Karpas-422 (cell line): ENCODE measurements at regions not wholly inside any gene's neighbourhood (a gene's known extent, or its start where the extent isn't known, plus 50 kb on each side); places are given as distances from the start of the nearest gene placed in this dataset.
"Not testable (repeated sequence)": the region's sequence is repeated elsewhere in the genome, so short reads cannot be mapped to it uniquely, and the experiment has no call there.

Source experiments
- DNase-seq: peaks from one replicate; pipeline ENCODE4 v3.0.0-alpha.2; 2015
- H2AFZ ChIP-seq: fragments of 200-600 bp; sonication (generic); 2 replicates; pipeline ENCODE4 v1.6.1; 2014; ENCODE audit warnings: antibody characterized with exemption, low read length, mixed read lengths
- H3K27ac ChIP-seq: fragments of 200-600 bp; sonication (generic); 2 replicates; pipeline ENCODE4 v1.5.1; 2014; ENCODE audit warnings: mild to moderate bottlenecking, low read length, moderate library complexity
- H3K27me3 ChIP-seq: fragments of 200-600 bp; sonication (generic); 2 replicates; pipeline ENCODE4 v1.6.1; 2014; ENCODE audit warnings: low read length, mixed read lengths
- H3K36me3 ChIP-seq: fragments of 200-600 bp; sonication (generic); 2 replicates; pipeline ENCODE4 v1.6.1; 2014; ENCODE audit warnings: low read length, mixed read lengths; ENCODE audit not compliant: insufficient read depth
- H3K4me1 ChIP-seq: fragments of 200-600 bp; sonication (generic); 2 replicates; pipeline ENCODE4 v1.6.1; 2014; ENCODE audit warnings: mild to moderate bottlenecking, low read length, mixed read lengths
- H3K4me2 ChIP-seq: fragments of 200-600 bp; sonication (generic); 2 replicates; pipeline ENCODE4 v1.6.1; 2014; ENCODE audit warnings: low read length, low read depth, mild to moderate bottlenecking; ENCODE audit not compliant: poor library complexity, severe bottlenecking
- H3K4me3 ChIP-seq: fragments of 200-600 bp; sonication (generic); 2 replicates; pipeline ENCODE4 v1.5.1; 2014; ENCODE audit warnings: mild to moderate bottlenecking, antibody characterized with exemption, low read length, mixed read lengths
- H3K79me2 ChIP-seq: fragments of 200-600 bp; sonication (generic); 2 replicates; pipeline ENCODE4 v1.6.1; 2014; ENCODE audit warnings: mild to moderate bottlenecking, low read length, mixed read lengths
- H3K9ac ChIP-seq: fragments of 200-600 bp; sonication (generic); 2 replicates; pipeline ENCODE4 v1.6.0; 2014; ENCODE audit warnings: low read length
- H3K9me2 ChIP-seq: fragments of 200-600 bp; sonication (generic), shearing (Covaris generic); replicated peaks from 2 replicates; pipeline ENCODE4 v1.6.0; 2014; ENCODE audit warnings: mild to moderate bottlenecking, low read length, moderate library complexity; ENCODE audit not compliant: insufficient read depth
- H3K9me3 ChIP-seq: fragments of 300-700, 200-600 bp; sonication (generic); 2 replicates; pipeline ENCODE4 v1.6.1; 2014; ENCODE audit warnings: low read length, mixed read lengths
- H4K20me1 ChIP-seq: fragments of 200-600 bp; sonication (generic); 2 replicates; pipeline ENCODE4 v1.6.1; 2014; ENCODE audit warnings: mild to moderate bottlenecking, antibody characterized with exemption, low read length, low read depth; ENCODE audit not compliant: insufficient read depth

DNA sequence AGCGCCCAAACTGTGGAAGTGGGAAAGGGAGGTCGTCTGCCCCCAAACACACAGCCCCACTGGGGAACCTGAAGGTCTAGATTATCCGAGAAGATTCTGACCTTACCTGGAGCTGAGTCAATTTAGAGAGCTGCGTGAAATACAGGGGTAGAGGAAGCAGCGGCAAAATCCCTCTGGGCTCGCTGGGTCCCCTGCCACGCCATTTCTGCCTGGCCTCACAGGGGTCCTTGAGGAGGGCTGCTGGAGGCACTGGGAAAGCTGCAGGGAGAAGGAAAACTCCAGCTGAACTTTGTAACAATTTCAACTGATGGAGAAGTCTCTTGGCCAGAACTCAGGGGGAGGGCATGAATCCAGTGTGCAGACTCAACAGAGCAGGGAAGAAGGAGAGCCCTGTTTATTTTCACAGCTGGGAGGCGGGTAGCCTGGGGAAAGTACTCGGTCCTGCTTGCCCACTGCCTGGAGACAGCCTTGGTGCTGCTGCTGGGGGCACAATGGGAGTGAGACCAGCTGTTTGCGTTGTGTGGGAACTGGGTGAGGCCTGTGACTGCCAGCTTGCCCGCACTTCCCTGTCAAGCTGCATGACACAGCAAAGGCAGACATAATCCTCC is 93.2 kb upstream of the MAPK10 start:
- no peaks in the 10 kb centered on the region for H3K9me3 ChIP-seq
- no peak overlapping the region for H3K27ac ChIP-seq
- DNase-seq = no peak
- H3K27me3 ChIP-seq = no peaks in the 10 kb centered on the region
- H3K9me2 ChIP-seq = no peaks in the 10 kb centered on the region
- H2AFZ ChIP-seq = no peak overlapping the region
- H3K4me3 ChIP-seq = no peak overlapping the region
- no peak overlapping the region for H3K4me2 ChIP-seq
- no peaks in the 10 kb centered on the region for H3K79me2 ChIP-seq
- no peak overlapping the region for H3K9ac ChIP-seq
- no peaks in the 10 kb centered on the region for H3K36me3 ChIP-seq
- H4K20me1 ChIP-seq = no peaks in the 10 kb centered on the region
- H3K4me1 ChIP-seq = no peaks in the 10 kb centered on the region

DNA sequence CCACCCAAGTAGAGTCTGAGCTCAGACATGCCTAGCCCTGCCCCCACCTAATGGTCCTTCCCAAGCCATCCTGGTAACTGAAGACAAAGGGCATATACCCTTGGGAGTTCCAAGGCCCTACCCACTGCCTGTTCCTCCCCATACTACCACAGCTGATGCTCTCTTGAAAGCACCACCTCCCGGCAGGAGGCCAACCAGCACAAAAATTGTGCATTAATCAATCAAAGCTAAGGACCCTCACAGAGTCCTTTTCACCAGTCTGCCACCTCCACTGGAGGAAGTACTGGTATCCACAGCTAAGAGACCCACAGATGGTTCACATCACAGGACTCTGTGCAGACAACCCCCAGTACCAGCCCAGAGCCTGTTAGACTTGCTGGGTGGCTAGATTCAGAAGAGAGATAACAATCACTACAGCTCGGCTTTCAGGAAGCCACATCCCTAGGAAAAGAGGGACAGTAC is 93.8 kb upstream of the MAPK10 start:
- H3K36me3 ChIP-seq, H3K4me3 ChIP-seq, H3K79me2 ChIP-seq, H3K4me2 ChIP-seq, H3K9ac ChIP-seq, H3K9me2 ChIP-seq, H3K4me1 ChIP-seq, H3K27ac ChIP-seq, H2AFZ ChIP-seq, H3K27me3 ChIP-seq, H3K9me3 ChIP-seq, H4K20me1 ChIP-seq, DNase-seq: not testable (repeated sequence)

DNA sequence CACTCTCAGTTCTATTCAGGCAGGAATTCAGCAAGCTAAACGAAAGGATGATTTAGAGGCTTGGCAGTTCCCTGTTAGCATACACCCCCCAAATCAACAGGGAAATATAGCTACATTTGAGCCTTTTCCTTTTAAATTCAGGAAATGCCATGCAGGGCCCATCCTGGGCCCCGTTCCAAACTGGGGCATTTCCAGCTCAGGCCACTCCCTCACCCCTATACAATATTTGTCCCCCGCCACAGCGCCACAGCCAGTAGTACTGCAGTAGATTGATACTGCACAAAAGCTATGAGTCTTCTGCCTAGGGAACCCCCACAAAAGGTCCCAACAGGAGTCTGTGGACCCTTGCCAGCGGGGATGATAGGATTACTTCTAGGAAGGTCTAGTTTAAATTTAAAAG is 102.0 kb upstream of the MAPK10 start:
- Histone ChIP-seq H3K4me1 (no peaks in the 10 kb centered on the region), H3K9ac (no peak overlapping the region)

DNA sequence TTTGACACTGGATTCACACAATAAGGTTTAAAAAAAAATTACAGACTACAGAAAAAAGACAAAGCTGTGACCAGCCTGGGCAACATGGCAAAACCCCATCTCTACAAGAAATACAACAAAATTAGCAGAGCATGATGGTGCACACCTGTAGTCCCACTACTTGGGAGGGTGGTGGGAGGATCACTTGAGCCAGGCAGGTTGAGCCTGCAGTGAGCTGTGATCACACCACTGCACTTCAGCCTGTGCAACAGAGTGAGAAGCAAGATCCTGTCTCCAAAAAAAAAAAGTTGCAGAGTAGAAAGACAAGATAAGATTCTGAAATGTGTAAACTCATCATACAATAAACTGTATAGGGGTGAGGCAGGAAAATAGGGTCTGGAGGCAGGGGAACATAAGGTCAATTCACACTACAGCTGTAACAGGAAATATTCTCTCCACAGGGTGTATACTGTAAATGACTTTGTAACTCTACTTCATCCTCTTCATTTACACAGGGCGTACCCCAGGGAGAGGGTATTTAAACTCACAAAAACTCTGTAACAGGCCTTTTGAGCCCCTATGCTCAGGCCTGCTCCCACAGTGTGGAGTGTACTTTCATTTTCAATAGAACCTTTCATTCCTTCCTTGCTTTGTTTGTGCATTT is 112.6 kb upstream of the MAPK10 start:
- no peaks in the 10 kb centered on the region for H3K79me2 ChIP-seq
- H3K4me1 ChIP-seq = peaks cover 10% of the 10 kb centered on the region
- H3K4me3 ChIP-seq = no peak overlapping the region
- H3K9ac ChIP-seq = no peak overlapping the region
- no peak overlapping the region for H3K4me2 ChIP-seq
- H3K36me3 ChIP-seq = no peaks in the 10 kb centered on the region
- 0 out of 2 replicates have a peak overlapping the region, but pooled peaks have one; percentile 14 for H2AFZ ChIP-seq
- no peaks in the 10 kb centered on the region for H3K9me3 ChIP-seq
- no peaks in the 10 kb centered on the region for H3K9me2 ChIP-seq
- peak; percentile 43 for DNase-seq
- no peak overlapping the region for H3K27ac ChIP-seq
- no peaks in the 10 kb centered on the region for H3K27me3 ChIP-seq
- H4K20me1 ChIP-seq = no peaks in the 10 kb centered on the region

More for the DNA sequence above, 102.0 kb upstream of the MAPK10 start:
- no peak overlapping the region for H3K4me2 ChIP-seq
- no peaks in the 10 kb centered on the region for H4K20me1 ChIP-seq
- H3K9me3 ChIP-seq = no peaks in the 10 kb centered on the region; the same call in 1 of the 2 replicates
- no peak for DNase-seq
- H2AFZ ChIP-seq = no peak overlapping the region
- no peak overlapping the region for H3K4me3 ChIP-seq
- H3K36me3 ChIP-seq = no peaks in the 10 kb centered on the region
- H3K9me2 ChIP-seq = no peaks in the 10 kb centered on the region
- no peak overlapping the region for H3K27ac ChIP-seq
- H3K79me2 ChIP-seq = no peaks in the 10 kb centered on the region
- H3K27me3 ChIP-seq = no peaks in the 10 kb centered on the region

DNA sequence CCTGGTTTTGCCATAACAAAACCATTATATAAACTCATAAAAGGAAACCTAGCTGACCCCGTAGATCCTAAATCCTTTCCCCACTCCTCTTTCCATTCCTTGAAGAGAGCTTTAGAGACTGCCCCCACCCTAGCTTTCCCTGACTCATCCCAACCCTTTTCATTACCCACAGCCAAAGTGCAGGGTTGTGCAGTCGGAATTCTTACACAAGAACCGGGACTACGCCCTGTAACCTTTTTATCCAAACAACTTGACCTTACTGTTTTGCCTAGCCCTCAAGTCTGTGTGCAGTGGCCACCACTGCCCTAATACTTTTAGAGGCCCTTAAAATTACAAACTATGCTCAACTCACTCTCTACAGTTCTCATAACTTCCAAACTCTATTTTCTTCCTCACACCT is 116.0 kb upstream of the PTPN13 start:
- H3K27me3 ChIP-seq, DNase-seq, H3K4me2 ChIP-seq, H3K27ac ChIP-seq, H3K36me3 ChIP-seq, H3K79me2 ChIP-seq, H3K9ac ChIP-seq, H3K4me1 ChIP-seq, H3K9me2 ChIP-seq, H3K4me3 ChIP-seq, H2AFZ ChIP-seq, H3K9me3 ChIP-seq, H4K20me1 ChIP-seq: not testable (repeated sequence)

DNA sequence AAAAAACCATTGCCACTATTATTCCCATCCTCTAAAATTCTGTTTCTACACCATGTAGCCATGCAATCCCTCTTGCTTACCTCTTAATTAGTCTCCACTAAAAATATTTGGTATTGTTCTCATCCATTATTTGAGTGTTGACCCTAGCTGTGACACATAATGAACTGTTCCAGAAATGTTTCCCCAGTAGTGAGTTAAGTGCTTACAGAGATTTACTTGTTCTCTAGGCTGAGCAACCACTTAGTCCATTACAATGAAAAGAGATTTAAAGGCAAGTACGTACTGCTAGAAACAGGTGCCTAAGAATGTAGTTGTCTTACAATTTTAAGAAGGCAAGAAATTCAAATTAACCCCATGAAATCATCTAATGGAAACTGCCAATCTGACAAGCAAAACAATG is 112.7 kb upstream of the PTPN13 start:
- Histone ChIP-seq H3K27me3 (no peaks in the 10 kb centered on the region), H3K36me3 (no peaks in the 10 kb centered on the region), H4K20me1 (no peaks in the 10 kb centered on the region), H2AFZ (no peak overlapping the region), H3K79me2 (no peaks in the 10 kb centered on the region), H3K4me3 (no peak overlapping the region), H3K9me3 (no peaks in the 10 kb centered on the region), H3K9ac (no peak overlapping the region), H3K4me1 (peaks cover 11% of the 10 kb centered on the region), H3K4me2 (no peak overlapping the region), H3K27ac (no peak overlapping the region), H3K9me2 (no peaks in the 10 kb centered on the region)
- no peak for DNase-seq

DNA sequence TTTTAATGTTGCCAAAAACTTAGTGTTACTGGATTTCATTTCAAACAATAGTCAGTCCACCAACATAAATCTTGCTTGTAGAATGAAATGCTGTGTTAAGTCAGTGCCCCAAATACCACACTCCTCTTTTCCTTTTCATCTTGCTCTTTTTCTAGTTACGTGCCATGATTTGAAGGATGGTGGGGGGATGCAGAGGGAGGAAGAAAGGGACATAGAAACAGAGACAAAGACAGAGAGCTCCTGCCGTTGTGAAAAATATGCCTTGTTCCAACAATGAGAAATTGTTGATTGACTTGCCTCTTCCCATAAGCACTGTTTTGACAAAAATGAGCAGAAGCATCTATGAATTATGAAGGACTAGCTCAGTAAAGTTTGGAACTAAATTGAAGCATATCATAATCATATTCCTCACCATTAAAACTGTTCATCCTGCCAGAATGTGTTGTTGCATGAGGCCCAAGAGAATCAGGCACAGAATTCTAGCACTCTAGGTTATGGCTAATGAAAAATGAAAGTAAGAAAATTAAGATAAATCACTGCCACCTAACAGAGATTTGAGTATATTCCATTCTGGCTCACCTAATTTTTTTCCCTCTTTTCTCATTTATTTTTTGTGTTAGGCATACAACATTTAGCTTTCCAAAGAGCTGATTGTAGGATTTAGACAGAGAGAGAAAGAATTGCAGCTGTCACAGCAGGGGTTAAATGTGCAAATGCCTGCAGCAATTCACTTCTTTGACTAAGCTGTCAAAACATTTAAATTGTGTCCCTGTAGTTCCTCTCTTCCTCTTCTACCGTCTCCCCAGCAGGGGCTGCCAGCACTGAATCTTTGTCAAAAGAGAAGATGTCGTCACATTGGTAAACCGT is 111.6 kb upstream of the PTPN13 start:
- peak overlapping the region; percentile 29 for H3K4me2 ChIP-seq
- no peaks in the 10 kb centered on the region for H3K79me2 ChIP-seq
- H3K9me2 ChIP-seq = no peaks in the 10 kb centered on the region
- no peaks in the 10 kb centered on the region for H3K36me3 ChIP-seq
- peaks cover 11% of the 10 kb centered on the region for H3K4me1 ChIP-seq
- no peaks in the 10 kb centered on the region for H3K9me3 ChIP-seq
- H2AFZ ChIP-seq = peak overlapping the region; percentile 40; the same call in 1 of the 2 replicates
- no peaks in the 10 kb centered on the region for H3K27me3 ChIP-seq
- H3K9ac ChIP-seq = no peak overlapping the region
- no peak overlapping the region for H3K27ac ChIP-seq
- peak; percentile 66 for DNase-seq
- H4K20me1 ChIP-seq = no peaks in the 10 kb centered on the region
- no peak overlapping the region for H3K4me3 ChIP-seq

DNA sequence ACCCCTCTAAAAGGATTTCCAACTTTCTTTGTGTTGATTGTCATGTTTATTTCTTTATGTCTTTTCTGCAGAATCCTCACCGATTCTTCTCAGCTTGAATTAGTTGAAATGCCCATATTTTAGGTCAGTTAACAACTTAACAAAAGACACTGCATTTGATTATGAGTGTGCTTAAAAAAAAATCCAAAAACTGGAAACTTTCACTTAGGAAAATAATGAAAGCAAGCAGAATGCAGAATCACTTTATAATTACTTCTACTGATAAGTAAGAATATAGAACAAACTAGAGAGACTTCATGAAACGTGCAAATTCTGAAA is 111.0 kb upstream of the PTPN13 start:
- no peaks in the 10 kb centered on the region for H3K36me3 ChIP-seq
- no peak overlapping the region for H3K27ac ChIP-seq
- peak overlapping the region; percentile 29 for H3K4me2 ChIP-seq
- no peak overlapping the region for H3K9ac ChIP-seq
- no peak overlapping the region for H3K4me3 ChIP-seq
- no peaks in the 10 kb centered on the region for H3K79me2 ChIP-seq
- H2AFZ ChIP-seq = peak overlapping the region; percentile 40; the same call in 1 of the 2 replicates
- no peaks in the 10 kb centered on the region for H3K9me3 ChIP-seq
- H4K20me1 ChIP-seq = no peaks in the 10 kb centered on the region
- no peaks in the 10 kb centered on the region for H3K9me2 ChIP-seq
- H3K27me3 ChIP-seq = no peaks in the 10 kb centered on the region
- peaks cover 11% of the 10 kb centered on the region for H3K4me1 ChIP-seq
- DNase-seq = no peak
